Head of caudate nucleus (tissue), 42 donors: ENCODE measurements at regions not wholly inside any gene's neighbourhood (a gene's known extent, or its start where the extent isn't known, plus 50 kb on each side); places are given as distances from the start of the nearest gene placed in this dataset.
"Not testable (repeated sequence)": the region's sequence is repeated elsewhere in the genome, so short reads cannot be mapped to it uniquely, and the experiment has no call there.

Source experiments
- DNase-seq, 42 donors: peaks; one replicate each; pipeline versions ENCODE4 v3.0.0 to v3.0.0-alpha.2; 2020 to 2021; ENCODE audit warnings: mixed read lengths in 7 of 42
- intact Hi-C: fragments of 100-400 bp; cut with DNase I; formaldehyde crosslinking; loops from one replicate; pipeline ENCODE4 v1.15.0; 2022

GRCh38 chr14:59100205-59100604 is 88.3 kb upstream of the DAAM1 start:
- intact Hi-C loops = no loop called here

DNA sequence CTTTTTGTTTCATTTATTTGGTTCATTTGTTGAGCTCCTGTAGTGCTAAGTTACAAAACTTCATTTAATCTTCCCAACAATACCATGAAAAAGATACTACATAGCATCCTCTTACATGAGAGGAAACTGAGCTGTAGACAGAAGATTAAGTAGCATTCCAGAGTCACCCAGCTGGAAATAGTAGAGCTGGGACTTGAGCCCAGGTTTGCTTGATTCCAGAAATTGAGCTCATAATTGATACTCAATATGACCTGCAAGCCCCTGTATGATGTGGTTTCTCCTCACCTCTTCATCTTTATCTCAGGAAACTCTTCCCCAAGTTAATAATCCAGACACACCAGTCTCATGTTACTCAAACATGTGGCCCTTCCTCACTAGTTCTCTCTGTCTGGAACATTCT is 87.0 kb upstream of the DAAM1 start:
- no peak for DNase-seq
- intact Hi-C loops = no loop called here

More at GRCh38 chr14:59100205-59100604, 88.3 kb upstream of the DAAM1 start:
- no peak for DNase-seq

DNA sequence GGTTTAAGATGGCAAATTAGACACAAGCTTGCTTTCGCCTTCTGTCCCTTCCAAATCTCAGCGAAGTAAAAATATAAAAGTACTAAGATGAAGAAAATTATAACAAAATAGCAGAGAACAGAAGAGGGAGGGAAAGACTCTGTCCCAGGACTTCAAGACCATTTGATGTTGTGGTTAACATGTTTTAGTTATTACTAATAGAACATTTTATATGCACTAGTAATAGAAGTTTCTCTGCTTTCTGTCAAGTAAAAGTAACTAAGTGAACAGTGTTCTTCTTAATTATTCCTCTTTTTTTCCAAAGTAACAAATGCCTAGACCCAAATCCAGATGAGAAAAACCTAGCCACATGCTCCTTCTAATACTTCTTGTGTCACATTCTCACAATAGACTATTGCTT is 85.1 kb upstream of the DAAM1 start:
- intact Hi-C loops = no loop called here
- no peak for DNase-seq

- intact Hi-C loops = no loop called here
Observed at GRCh38 chr14:59107819-59108218, 80.6 kb upstream of the DAAM1 start.

DNA sequence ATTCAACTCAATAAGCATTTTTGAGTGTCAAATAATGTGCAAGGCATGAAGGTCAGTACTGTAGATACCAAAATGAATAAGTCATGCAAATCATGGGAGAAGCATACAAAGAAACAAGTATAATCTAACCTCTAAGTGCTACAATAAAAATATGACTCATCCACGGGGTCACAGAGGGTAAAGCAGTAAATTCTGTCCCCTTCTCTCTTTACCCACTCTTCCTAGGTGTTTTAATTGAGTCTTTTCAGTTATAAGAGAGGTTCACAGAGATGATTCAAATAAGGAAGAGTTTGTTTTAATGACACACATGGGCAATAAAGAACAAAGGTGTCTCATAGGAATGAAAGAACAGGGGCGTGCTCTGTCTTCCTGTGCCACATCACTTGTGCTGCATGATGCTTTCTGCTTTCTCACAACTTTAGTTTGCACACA is 71.5 kb upstream of the DAAM1 start:
- intact Hi-C loops = no loop called here
- no peak for DNase-seq

More at GRCh38 chr14:59107819-59108218, 80.6 kb upstream of the DAAM1 start:
- no peak for DNase-seq

GRCh38 chr14:59117754-59118528 is 70.5 kb upstream of the DAAM1 start:
- intact Hi-C loops = no loop called here
- no peak for DNase-seq

- DNase-seq = no peak
- intact Hi-C loops = loop anchor here (10.0 kb wide), 1 partner anchor 454 kb away; the partner anchor contains the start of gene CCDC175
Observed at GRCh38 chr14:59120921-59121320, 67.5 kb upstream of the DAAM1 start.

DNA sequence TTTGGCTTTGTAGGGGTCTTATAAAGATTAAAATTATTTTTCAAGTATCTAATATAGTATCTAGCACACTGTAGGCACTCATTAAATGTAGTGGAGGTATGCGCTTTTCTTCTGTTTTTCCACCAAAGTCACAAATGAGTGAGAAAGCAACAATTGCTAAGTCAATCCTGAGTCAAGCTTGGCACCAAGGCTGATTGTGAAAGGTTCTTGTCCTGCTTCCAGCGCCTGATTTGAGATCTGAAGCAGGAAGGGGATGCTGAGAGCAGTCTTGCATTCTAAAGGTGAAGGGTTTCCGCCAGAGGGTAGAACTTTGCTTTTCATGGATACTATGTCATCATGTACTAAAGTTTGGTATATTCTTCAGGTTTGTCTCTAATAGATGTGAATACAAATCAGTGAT is 64.9 kb upstream of the DAAM1 start:
- intact Hi-C loops = loop anchor here (10.0 kb wide), 1 partner anchor 451 kb away; the partner anchor contains the start of gene CCDC175
- DNase-seq = peak in 1 of 42 donors; percentile 26

DNA sequence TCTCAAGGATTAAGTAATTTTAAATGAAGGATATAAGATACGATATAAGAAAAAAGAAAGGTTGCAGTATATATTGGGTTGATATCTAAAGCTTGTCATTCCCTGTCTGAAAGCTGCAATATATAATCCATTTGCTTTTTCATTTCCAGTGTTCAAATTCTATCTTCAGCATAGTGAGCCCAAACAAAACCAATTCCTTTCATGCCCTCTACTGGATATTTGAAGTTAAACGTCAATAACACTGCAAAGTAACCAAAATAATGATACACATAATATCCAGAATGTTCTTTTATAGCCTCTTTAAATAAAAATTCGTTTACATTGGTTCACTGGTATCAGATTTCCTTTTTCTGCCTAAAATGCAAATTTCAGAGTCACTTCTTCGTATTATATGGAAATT is 64.5 kb upstream of the DAAM1 start:
- DNase-seq = no peak
- intact Hi-C loops = loop anchor here (10.0 kb wide), 1 partner anchor 451 kb away; the partner anchor contains the start of gene CCDC175

GRCh38 chr14:59125156-59125555 is 63.3 kb upstream of the DAAM1 start:
- intact Hi-C loops = loop anchor here (5.0 to 10.0 kb wide), 2 partner anchors 317 to 450 kb away; partner anchors contain the start of gene CCDC175
- no peak for DNase-seq

DNA sequence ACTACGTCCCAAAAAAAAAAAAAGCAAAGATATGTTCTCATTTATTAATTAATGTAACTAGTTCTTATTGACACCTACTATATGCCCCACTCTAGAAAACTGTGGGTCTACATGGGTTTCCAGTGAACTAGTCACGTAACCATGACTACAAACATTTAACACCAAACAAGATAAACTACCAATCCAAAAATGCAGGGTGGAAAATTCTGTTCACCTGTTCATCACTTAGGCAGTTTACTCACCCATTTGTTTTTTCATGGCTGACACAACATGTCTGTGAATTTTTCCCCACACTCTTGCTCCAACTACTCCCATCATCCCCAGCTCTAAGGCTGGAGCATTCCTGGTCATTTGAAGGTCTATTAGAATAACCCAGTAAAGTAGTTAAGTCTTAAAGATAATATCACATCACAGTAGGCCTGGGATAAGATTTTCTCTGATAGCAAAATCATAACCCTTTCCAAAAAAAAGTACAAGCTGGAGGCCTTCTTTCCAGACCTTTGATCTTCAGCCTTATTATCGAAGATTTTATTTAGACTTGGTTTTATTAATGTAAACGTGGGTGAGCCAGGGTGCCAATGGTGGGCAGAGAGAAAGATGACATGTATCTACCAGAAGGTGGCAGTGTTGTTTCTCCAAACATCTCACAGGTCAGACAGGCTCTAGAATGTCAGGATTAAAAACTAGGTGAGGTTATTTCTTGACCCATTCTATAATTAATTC is 61.6 kb upstream of the DAAM1 start:
- intact Hi-C loops = loop anchor here (5.0 to 10.0 kb wide), 2 partner anchors 315 to 448 kb away; partner anchors contain the start of gene CCDC175
- peak in 23 of 42 donors; percentile 14 to 67 (median 39) for DNase-seq

DNA sequence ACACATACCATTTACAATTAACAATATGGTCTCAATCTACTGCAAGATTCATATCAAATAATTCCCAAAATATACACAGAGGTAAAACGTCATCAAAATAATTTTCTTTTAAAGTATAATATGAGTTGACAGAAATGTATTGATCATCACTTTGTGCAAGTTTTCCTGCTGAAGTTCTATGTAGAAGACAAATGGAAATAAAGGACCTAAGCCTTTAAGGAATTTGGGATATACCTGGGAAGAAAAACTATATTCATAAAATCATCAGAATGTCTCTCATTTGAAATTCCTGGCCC is 61.1 kb upstream of the DAAM1 start:
- intact Hi-C loops = loop anchor here (5.0 to 10.0 kb wide), 2 partner anchors 315 to 447 kb away; partner anchors contain the start of gene CCDC175
- no peak for DNase-seq

GRCh38 chr14:59130462-59130861 is 58.0 kb upstream of the DAAM1 start:
- intact Hi-C loops = no loop called here
- no peak for DNase-seq

- DNase-seq = no peak
- intact Hi-C loops = no loop called here
Observed at GRCh38 chr14:59131938-59132795, 56.3 kb upstream of the DAAM1 start.

DNA sequence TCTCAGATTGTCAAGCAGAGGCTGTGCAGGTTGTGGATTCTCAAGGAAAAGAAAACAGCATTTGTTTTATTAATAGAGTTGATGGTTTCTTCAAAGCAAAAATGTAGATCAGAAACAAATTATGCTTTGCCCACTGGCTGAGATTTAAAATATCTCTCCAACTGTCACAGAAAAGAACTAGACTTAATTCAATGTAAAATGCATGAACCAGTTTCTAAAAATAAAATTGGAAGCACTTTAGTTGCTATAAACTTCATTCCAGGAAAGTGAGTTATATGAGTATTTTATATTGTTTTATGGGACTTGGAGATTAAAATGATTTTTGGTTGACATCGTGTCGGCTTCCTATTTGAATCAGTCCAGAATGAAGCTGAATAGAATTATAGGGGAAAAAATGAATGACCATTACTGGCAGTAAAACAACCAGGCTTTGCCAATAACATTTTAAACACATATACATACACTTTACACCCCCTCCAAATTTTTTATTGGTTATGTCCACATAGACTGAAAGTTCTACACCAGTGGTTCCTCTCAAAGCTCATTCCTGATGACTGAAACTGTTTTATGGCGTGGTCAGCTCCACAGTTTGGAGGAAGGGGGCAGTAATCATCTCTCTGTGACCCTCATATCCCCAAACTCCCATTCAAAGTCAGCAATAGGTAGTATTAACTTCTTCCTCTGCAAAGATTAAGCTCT is 55.5 kb upstream of the DAAM1 start:
- no peak for DNase-seq
- intact Hi-C loops = no loop called here

- intact Hi-C loops = no loop called here
- DNase-seq = no peak
Observed at GRCh38 chr14:59133709-59134108, 54.8 kb upstream of the DAAM1 start.

GRCh38 chr14:59134307-59134706 is 54.2 kb upstream of the DAAM1 start:
- intact Hi-C loops = no loop called here
- no peak for DNase-seq

DNA sequence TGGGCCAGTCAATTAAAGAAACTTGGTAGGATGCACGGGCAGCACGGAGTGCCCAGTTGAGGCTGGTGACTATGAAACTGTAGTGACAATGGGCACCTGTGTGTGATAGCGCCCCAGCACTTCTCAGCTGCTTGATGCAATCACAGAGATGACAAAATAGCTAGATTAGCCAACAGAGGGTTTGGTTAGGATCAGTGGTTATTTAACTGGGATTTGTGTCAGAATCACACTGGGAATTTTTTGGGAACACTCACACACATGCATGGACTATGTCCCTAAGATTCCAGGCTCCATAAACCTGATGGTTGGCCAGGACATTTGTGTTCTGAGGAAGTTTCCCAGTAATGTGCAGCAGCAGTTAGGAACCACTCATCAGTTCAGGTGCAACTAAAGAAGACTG is 51.2 kb upstream of the DAAM1 start:
- DNase-seq = no peak
- intact Hi-C loops = no loop called here

- intact Hi-C loops, DNase-seq: not testable (repeated sequence)
Observed at GRCh38 chr14:59138576-59138975, 49.9 kb upstream of the DAAM1 start.
